GM23338 (cell line): ENCODE measurements at regions not wholly inside any gene's neighbourhood (a gene's known extent, or its start where the extent isn't known, plus 50 kb on each side); places are given as distances from the start of the nearest gene placed in this dataset.
A peak's percentile ranks its signal among the peaks of the same experiment; 100 is the strongest.

Experiments
- ATAC-seq: fragments of 200-7000 bp; cut with Tn5 transposase; 3 replicates; pipeline ENCODE4 v1.9.1; 2020
- DNase-seq: peaks from one replicate; pipeline ENCODE4 v3.0.0-alpha.2; 2015; ENCODE audit warnings: low spot score
- H2AFZ ChIP-seq: fragments of 200-600 bp; sonication (generic); 2 replicates; pipeline ENCODE4 v1.8.0; 2016; ENCODE audit warnings: antibody characterized with exemption, mild to moderate bottlenecking, moderate library complexity
- H3F3A ChIP-seq: fragments of 200-600 bp; sonication (generic); replicated peaks from 2 replicates; pipeline ENCODE4 v1.8.0; 2017; ENCODE audit warnings: antibody characterized with exemption, mixed run types, low read depth
- H3K27ac ChIP-seq: fragments of 200-600 bp; sonication (generic); 2 replicates; pipeline ENCODE4 v1.6.1; 2016; ENCODE audit warnings: low read depth
- H3K27me3 ChIP-seq: fragments of 200-600 bp; sonication (generic); 2 replicates; pipeline ENCODE4 v1.8.0; 2016; ENCODE audit warnings: mild to moderate bottlenecking, mixed run types, moderate library complexity; ENCODE audit not compliant: insufficient read depth
- H3K36me3 ChIP-seq: fragments of 200-600 bp; sonication (generic); 2 replicates; pipeline ENCODE4 v1.8.0; 2016; ENCODE audit warnings: mild to moderate bottlenecking; ENCODE audit not compliant: insufficient read depth
- H3K4me1 ChIP-seq: fragments of 200-600 bp; sonication (generic); 2 replicates; pipeline ENCODE4 v1.8.0; 2016; ENCODE audit warnings: mild to moderate bottlenecking, moderate library complexity; ENCODE audit not compliant: insufficient read depth
- H3K4me2 ChIP-seq: fragments of 200-600 bp; sonication (generic); 2 replicates; pipeline ENCODE4 v1.7.1; 2017; ENCODE audit warnings: mixed run types
- H3K4me3 ChIP-seq: fragments of 200-600 bp; sonication (generic); 2 replicates; pipeline ENCODE4 v1.6.1; 2016; ENCODE audit warnings: mixed run types
- H3K79me2 ChIP-seq: fragments of 200-600 bp; sonication (generic); replicated peaks from 2 replicates; pipeline ENCODE4 v1.8.0; 2017; ENCODE audit warnings: mild to moderate bottlenecking; ENCODE audit not compliant: insufficient read depth
- H3K9me2 ChIP-seq: fragments of 200-600 bp; sonication (generic); 2 replicates; pipeline ENCODE4 v1.8.0; 2017; ENCODE audit not compliant: insufficient read depth
- H4K20me1 ChIP-seq: fragments of 200-600 bp; sonication (generic); replicated peaks from 2 replicates; pipeline ENCODE4 v1.8.0; 2017; ENCODE audit warnings: mild to moderate bottlenecking; ENCODE audit not compliant: insufficient read depth
- H3K27ac Mint-ChIP-seq: 2 replicates; pipeline ENCODE4 v1.8.0; 2020; ENCODE audit warnings: inconsistent platforms, mild to moderate bottlenecking, moderate library complexity, mixed read lengths
- H3K27me3 Mint-ChIP-seq: 3 replicates; pipeline ENCODE4 v1.8.0; 2022; ENCODE audit warnings: low read depth, mild to moderate bottlenecking, moderate library complexity, mixed read lengths, inconsistent platforms; ENCODE audit not compliant: insufficient read depth, poor library complexity
- H3K36me3 Mint-ChIP-seq: 3 replicates; pipeline ENCODE4 v1.8.0; 2021; ENCODE audit warnings: low read depth, mild to moderate bottlenecking, inconsistent platforms, moderate library complexity, mixed read lengths
- H3K4me1 Mint-ChIP-seq: 3 replicates; pipeline ENCODE4 v1.8.0; 2020; ENCODE audit warnings: mild to moderate bottlenecking, inconsistent platforms, mixed read lengths
- H3K4me3 Mint-ChIP-seq: 3 replicates; pipeline ENCODE4 v1.8.0; 2021; ENCODE audit warnings: moderate library complexity, mild to moderate bottlenecking, inconsistent platforms, mixed read lengths
- H3K9me3 Mint-ChIP-seq: 3 replicates; pipeline ENCODE4 v1.8.0; 2020; ENCODE audit warnings: moderate library complexity, mild to moderate bottlenecking, inconsistent platforms, mixed read lengths
- CTCF ChIP-seq, 2 experiments: fragments of 200-600 bp in 1 of 2; sonication (generic) in 1 of 2; conservative IDR thresholded peaks; 2 replicates each; pipeline versions ENCODE4 v1.5.1 to v1.6.1; 2016 to 2017; ENCODE audit warnings: antibody characterized with exemption in 2 of 2, low read depth in 2 of 2, mild to moderate bottlenecking in 2 of 2, moderate library complexity in 1 of 2
- ETS1 ChIP-seq: IDR thresholded peaks from 2 replicates; pipeline ENCODE4 v1.6.1; 2016; ENCODE audit warnings: antibody characterized with exemption
- EZH2 ChIP-seq: fragments of 200-600 bp; sonication (generic); IDR thresholded peaks from one replicate; pipeline ENCODE4 v1.8.0; 2017; ENCODE audit warnings: antibody characterized with exemption, mild to moderate bottlenecking, low read depth; ENCODE audit not compliant: unreplicated experiment
- EZH2phosphoT487 ChIP-seq: fragments of 200-600 bp; sonication (generic); IDR thresholded peaks from one replicate; pipeline ENCODE4 v1.8.1; 2018; ENCODE audit warnings: antibody characterized with exemption; ENCODE audit not compliant: unreplicated experiment
- JUNB ChIP-seq: IDR thresholded peaks from one replicate; pipeline ENCODE4 v1.6.1; 2016; ENCODE audit warnings: antibody characterized with exemption; ENCODE audit not compliant: unreplicated experiment
- NANOG ChIP-seq: IDR thresholded peaks from 2 replicates; pipeline ENCODE4 v1.6.1; 2016; ENCODE audit warnings: antibody characterized with exemption, borderline replicate concordance
- REST ChIP-seq: IDR thresholded peaks from one replicate; pipeline ENCODE4 v1.6.1; 2018; ENCODE audit warnings: antibody characterized with exemption; ENCODE audit not compliant: unreplicated experiment
- ZNF114 ChIP-seq: fragments of 250-450 bp; sonication (Bioruptor Pico); IDR thresholded peaks from 2 replicates; pipeline ENCODE4 v1.5.0; 2020; ENCODE audit warnings: mild to moderate bottlenecking, moderate library complexity
- ZNF331 ChIP-seq: fragments of 250-450 bp; sonication (Bioruptor Pico); IDR thresholded peaks from 2 replicates; pipeline ENCODE4 v1.5.0; 2020; ENCODE audit warnings: low read depth, mild to moderate bottlenecking, moderate library complexity
- ZNF462 ChIP-seq: fragments of 250-450 bp; sonication (Bioruptor Pico); IDR thresholded peaks from 2 replicates; pipeline ENCODE4 v1.5.0; 2020; ENCODE audit warnings: mild to moderate bottlenecking, moderate library complexity

- TF ChIP-seq ETS1 = no peak
- no peak for TF ChIP-seq ZNF331
- no peak for TF ChIP-seq REST
- no peak for TF ChIP-seq EZH2
- no peak for TF ChIP-seq CTCF (conservative IDR thresholded peaks at IDR 0.05; ENCODE audit: low read depth in 2 of 2)
These were observed 884.9 kb upstream of the FOXG1 start (continued) for GRCh38 chr14:27881646-27882045.

GRCh38 chr14:27886256-27886655 lies 880.3 kb upstream of the FOXG1 start:
- no peaks in the 10 kb centered on the region for H3K4me1 ChIP-seq
- no peak for ATAC-seq
- Mint-ChIP-seq H3K4me1 (peaks cover 5% of the 10 kb centered on the region; the same call in 1 of the 3 replicates), H3K36me3 (no peaks in the 10 kb centered on the region), H3K27ac (no peak overlapping the region), H3K4me3 (no peak overlapping the region), H3K9me3 (no peaks in the 10 kb centered on the region), H3K27me3 (peaks cover 5% of the 10 kb centered on the region)
- H3K4me3 ChIP-seq = no peak overlapping the region
- no peaks in the 10 kb centered on the region for H4K20me1 ChIP-seq
- DNase-seq = peak; percentile 1
- H3K36me3 ChIP-seq = no peaks in the 10 kb centered on the region
- no peak overlapping the region for H3K27ac ChIP-seq
- H3K27me3 ChIP-seq = no peaks in the 10 kb centered on the region
- H3K79me2 ChIP-seq = no peaks in the 10 kb centered on the region
- no peak overlapping the region for H2AFZ ChIP-seq
- H3K9me2 ChIP-seq = no peaks in the 10 kb centered on the region
- H3F3A ChIP-seq = no peaks in the 10 kb centered on the region
- no peak overlapping the region for H3K4me2 ChIP-seq
- TF ChIP-seq JUNB = no peak
- no peak for TF ChIP-seq EZH2
- no peak for TF ChIP-seq ZNF462 (CRISPR knock-in tag)
- TF ChIP-seq EZH2phosphoT487 = no peak
- TF ChIP-seq ZNF331 = no peak
- no peak for TF ChIP-seq CTCF (conservative IDR thresholded peaks at IDR 0.05; ENCODE audit: low read depth in 2 of 2)
- no peak for TF ChIP-seq NANOG
- no peak for TF ChIP-seq ZNF114 (CRISPR knock-in tag)
